ENCODE measurements at regions not wholly inside any gene's neighbourhood (a gene's known extent, or its start where the extent isn't known, plus 50 kb on each side); places are given as distances from the start of the nearest gene placed in this dataset.

GRCh38 chr6:91580635-91581034 lies 993.8 kb upstream of the MAP3K7 start:
- intact Hi-C loops (cut with DNase I) = no loop called here
- no peak for DNase-seq

DNA sequence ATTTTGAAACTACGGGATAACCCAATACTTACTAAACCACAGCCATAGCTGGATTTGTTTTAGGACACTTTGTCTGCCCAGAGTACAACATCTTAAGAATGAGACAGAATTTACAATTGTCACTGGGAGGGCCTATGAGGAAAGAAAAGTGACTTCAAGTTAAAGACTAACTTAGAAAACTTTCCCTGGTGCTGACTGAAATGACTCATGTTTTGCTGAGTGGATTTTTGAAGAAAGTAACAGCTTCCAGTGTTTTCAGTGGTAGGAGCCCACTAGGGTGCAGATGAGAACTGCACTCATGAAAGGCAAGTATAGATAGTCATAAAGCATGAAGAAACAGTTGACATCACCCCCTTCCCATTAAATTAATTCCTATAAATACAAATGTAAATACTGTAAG lies 988.2 kb upstream of the MAP3K7 start:
- no peak overlapping the region for H3K4me3 ChIP-seq
- intact Hi-C loops (cut with DNase I) = no loop called here
- H3K27me3 ChIP-seq = no peaks in the 10 kb centered on the region
- ATAC-seq (no peak), DNase-seq (no peak)
- H3K9me3 ChIP-seq = no peaks in the 10 kb centered on the region
- TF ChIP-seq, protein P1, sequence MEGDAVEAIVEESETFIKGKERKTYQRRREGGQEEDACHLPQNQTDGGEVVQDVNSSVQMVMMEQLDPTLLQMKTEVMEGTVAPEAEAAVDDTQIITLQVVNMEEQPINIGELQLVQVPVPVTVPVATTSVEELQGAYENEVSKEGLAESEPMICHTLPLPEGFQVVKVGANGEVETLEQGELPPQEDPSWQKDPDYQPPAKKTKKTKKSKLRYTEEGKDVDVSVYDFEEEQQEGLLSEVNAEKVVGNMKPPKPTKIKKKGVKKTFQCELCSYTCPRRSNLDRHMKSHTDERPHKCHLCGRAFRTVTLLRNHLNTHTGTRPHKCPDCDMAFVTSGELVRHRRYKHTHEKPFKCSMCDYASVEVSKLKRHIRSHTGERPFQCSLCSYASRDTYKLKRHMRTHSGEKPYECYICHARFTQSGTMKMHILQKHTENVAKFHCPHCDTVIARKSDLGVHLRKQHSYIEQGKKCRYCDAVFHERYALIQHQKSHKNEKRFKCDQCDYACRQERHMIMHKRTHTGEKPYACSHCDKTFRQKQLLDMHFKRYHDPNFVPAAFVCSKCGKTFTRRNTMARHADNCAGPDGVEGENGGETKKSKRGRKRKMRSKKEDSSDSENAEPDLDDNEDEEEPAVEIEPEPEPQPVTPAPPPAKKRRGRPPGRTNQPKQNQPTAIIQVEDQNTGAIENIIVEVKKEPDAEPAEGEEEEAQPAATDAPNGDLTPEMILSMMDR (IDR thresholded peaks at IDR 0.05) = no peak
- TF ChIP-seq POLR2A (IDR thresholded peaks at IDR 0.05) = no peak
- no peak overlapping the region for H3K27ac ChIP-seq
- 84 to 94% (median 92%) methylated on average over 1 of the region's 1 CpG for WGBS, 4 donors
- H3K36me3 ChIP-seq = no peaks in the 10 kb centered on the region
- no peaks in the 10 kb centered on the region for H3K4me1 ChIP-seq

More at GRCh38 chr6:91580635-91581034, 993.8 kb upstream of the MAP3K7 start:
- no peaks in the 10 kb centered on the region for H3K4me1 ChIP-seq
- H3K9me3 ChIP-seq = no peaks in the 10 kb centered on the region
- no peak for ATAC-seq
- no peak overlapping the region for H3K27ac ChIP-seq
- no peaks in the 10 kb centered on the region for H3K36me3 ChIP-seq
- H3K4me3 ChIP-seq = no peak overlapping the region
- no peak for TF ChIP-seq POLR2A (IDR thresholded peaks at IDR 0.05)
- TF ChIP-seq, protein P1 (IDR thresholded peaks at IDR 0.05) = no peak
- H3K27me3 ChIP-seq = no peaks in the 10 kb centered on the region

DNA sequence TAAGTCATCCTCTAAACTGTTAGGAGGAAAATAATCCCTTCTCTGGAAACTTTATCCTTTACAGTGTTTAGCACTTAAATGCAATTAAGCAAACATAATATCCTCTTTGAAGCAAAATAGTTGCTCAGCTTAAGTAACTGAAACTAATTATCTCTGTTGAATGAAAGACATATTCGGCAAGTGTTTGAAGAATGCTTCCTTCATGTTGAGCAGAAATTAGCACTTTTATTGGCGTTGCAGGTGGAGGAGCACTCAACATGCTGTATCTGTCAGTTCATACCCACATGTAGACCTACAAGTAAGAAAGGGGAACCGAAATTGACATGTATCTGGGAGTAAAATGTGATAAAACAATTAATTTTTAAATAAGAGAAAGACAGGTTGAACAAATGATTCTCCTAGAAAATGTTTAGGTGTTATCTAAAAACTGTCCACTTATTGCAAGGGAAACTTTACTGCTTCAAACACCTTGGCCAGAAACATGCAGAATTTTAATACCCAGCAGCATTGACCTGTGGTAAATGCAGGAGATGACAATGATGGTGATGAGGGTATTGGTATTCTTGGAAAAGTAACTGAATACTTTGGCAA lies 987.0 kb upstream of the MAP3K7 start:
- Histone ChIP-seq H3K36me3 (no peaks in the 10 kb centered on the region), H3K27ac (no peak overlapping the region), H3K4me3 (no peak overlapping the region), H3K27me3 (no peaks in the 10 kb centered on the region), H3K9me3 (peaks cover 0 to 4% (median 0%) of the 10 kb centered on the region in 12 donors), H3K4me1 (no peaks in the 10 kb centered on the region)
- TF ChIP-seq, protein P1 (IDR thresholded peaks at IDR 0.05) = no peak
- no peak for TF ChIP-seq POLR2A (IDR thresholded peaks at IDR 0.05)
- 70 to 76% (median 72%) methylated on average over 3 of the region's 3 CpGs for WGBS, 4 donors
- no peak for DNase-seq
- no peak for ATAC-seq
- intact Hi-C loops (cut with DNase I) = no loop called here

DNA sequence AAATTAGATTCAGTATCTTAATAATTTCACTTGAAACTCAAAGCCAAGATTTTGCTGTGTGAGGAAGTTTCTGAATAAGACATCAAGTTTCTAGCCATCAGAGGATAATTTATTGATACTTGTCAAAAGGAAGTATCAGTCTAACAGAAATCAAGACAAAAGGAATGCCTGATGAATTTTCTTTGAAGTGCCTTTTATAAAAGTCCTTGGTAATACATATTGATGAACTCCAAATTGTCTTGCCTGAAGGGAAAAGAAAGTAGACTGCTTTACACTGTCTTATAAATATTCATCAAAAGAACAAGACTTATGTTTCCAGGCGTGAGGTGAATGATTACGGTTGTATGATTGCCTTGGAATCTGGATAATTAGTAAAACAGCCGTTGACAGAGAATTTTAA lies 986.0 kb upstream of the MAP3K7 start:
- ATAC-seq (no peak), DNase-seq (no peak)
- no peak overlapping the region for H3K4me3 ChIP-seq
- H3K36me3 ChIP-seq = no peaks in the 10 kb centered on the region
- peaks cover 0 to 4% (median 0%) of the 10 kb centered on the region in 12 donors for H3K9me3 ChIP-seq
- WGBS, 4 donors = 79 to 88% (median 82%) methylated on average over 3 of the region's 3 CpGs
- no peaks in the 10 kb centered on the region for H3K27me3 ChIP-seq
- H3K4me1 ChIP-seq = no peaks in the 10 kb centered on the region
- H3K27ac ChIP-seq = no peak overlapping the region
- intact Hi-C loops (cut with DNase I) = no loop called here
- no peak for TF ChIP-seq POLR2A (IDR thresholded peaks at IDR 0.05)
- TF ChIP-seq, protein P1 (IDR thresholded peaks at IDR 0.05) = no peak
